Stimulated activated CD4-positive, alpha-beta T cell treated with anti-CD3 and anti-CD28 coated beads, Interleukin-4, amount 100 ng/mL, for 4 hours (primary cell): ENCODE measurements at regions not wholly inside any gene's neighbourhood (a gene's known extent, or its start where the extent isn't known, plus 50 kb on each side); places are given as distances from the start of the nearest gene placed in this dataset.

ENCODE experiments used
- DNase-seq, 2 experiments: peaks; one replicate each; pipeline ENCODE4 v3.0.0-alpha.2; 2020

DNA sequence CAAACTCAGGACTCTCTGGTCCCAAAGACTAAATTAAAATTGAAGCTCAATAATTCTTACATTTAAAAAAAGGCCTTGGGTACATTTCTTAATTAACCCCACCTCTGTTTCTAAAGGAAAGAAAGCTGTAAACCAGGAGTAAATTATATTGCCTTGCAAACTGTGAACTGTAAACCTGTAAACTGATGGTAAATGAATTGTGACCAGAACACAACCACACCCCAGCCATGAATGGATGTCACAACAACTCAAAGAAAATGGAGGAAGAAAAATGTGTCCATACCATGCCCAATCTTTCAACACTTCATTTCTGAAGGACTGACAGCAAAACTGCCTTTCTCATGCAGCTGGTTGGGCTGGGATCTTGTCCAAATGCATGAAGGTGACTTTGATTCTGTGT lies 171.3 kb upstream of the C1orf87 start:
- no peak for DNase-seq

DNA sequence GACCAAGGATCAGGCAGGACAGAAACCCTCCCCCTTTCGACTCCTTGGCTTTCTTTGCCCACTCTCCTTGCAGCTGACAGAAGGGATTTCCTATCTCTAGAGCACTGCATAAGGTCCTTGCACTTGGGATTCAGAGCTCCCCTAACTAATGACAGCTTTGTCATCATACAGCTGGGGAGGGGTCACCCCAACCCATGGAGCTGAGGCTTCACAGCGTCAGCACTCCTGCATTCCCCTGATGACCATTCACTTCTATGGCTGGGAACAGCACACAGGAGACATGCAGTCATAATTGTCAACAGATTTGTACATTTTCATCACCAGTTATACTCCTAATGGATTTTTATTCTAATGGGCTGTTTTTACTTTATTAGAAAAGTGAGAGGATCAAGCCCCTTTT lies 161.7 kb upstream of the C1orf87 start:
- no peak for DNase-seq

DNA sequence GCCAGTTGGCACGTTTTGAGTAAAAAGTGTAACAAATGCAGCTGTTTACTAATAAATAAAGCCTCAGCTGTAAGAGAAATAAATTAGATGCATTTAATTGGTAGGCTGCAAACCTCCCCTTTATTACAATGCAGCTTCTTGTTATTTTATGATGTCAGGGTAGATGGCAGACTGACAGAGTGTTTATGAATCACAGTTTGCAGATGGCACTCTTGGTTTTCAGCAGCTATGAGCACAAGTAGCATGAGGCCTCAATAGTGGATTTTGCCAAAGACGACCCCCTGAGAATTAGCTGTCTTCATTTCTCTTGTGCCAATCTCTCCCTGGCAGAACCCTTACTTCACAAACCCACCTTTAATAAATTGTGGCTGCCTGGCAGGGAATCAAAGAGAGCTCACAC lies 161.2 kb upstream of the C1orf87 start:
- DNase-seq = no peak

DNA sequence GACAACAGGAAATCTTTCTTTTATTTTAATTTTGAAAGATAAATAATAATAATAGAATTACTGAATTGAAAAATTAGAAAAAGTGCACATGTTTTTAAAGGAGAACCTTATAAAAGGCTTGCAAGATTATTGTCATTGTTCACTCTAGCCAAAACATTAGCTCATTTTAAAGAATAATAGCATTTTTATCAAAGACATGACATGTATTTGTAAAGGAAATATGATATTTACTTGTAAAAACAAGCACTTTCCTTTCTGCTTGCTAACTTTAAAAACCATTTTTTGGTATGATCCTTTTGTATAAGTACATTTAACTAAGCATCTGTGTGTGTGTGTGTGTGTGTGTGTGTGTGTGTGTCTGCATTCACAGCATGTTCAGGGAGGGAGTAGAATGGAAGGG lies 156.3 kb upstream of the C1orf87 start:
- no peak for DNase-seq

DNA sequence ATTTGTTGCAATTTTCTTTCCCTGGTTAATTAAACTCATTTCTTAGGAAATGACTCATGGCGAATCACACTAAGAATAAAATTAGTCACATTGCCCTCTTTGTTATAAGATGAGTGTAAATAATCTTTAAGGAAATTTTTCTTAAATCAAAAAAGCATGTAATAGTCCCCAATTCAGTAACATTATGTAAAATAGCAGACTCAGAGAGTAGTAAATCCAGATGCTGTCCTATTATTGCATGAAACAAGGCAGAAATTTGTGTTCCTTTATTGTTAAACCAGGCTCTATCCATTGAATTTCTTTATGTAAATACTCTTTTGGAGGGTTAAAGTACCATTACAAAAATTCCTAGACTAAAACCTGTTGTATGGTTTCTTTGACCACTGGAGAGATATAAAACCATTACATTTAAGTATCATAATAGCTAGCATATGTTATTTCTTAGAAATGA lies 154.5 kb upstream of the C1orf87 start:
- no peak for DNase-seq

DNA sequence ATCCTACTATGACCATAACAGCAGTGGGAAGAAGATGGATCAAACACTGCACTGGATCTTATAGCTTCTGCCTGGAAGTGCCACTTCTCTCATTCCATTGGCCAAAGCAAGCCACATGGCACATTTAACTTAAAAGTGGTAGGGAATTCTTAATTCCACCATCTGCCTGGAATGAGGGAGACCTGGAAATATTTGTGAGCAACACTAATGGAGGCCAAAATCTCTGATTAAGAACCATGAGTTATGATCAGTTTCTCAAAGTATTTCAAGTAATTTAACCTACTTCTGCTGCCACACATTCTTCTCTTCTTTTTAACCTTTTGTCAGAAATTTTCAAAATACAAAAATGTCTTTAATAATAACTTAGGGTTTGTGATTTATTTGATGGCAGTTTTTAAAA lies 154.0 kb upstream of the C1orf87 start:
- no peak for DNase-seq

DNA sequence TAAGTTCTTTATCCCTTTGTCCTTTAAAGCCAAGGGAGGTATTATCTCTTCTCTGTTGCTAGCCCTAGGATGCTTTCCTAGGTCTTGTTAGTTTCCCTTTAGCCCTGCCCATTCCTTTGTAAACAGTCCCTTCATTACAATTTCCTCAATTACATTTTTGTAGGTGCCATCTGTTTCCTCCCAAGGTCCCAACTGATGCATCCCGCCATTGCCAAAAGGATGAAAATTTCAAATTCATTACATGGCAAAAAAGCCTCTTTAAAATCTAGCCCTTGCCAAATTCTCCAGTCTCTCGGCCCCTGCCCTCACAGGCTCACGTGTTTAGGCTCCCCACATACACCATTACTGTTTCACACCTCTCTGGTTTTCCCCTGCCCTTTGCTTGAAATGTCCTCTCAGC lies 151.9 kb upstream of the C1orf87 start:
- no peak for DNase-seq

DNA sequence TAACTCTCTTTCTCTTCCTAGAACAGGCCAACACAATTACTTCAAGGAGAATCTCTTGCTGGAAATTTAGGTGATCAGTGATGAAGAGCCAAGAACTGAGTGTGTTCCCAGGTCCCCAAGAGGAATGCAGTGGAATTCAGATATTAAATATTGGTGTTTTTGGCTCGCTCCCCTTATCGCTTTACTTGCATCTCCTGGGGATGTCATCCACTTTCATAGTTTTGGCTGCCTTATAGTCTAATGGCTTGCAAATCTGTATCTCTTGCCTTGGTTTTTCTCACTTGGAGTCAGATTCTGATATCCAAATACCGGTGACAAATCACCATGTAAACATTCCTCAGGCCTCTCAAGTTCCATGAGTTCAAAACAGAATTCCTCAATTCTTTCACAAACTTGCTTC lies 151.0 kb upstream of the C1orf87 start:
- no peak for DNase-seq

DNA sequence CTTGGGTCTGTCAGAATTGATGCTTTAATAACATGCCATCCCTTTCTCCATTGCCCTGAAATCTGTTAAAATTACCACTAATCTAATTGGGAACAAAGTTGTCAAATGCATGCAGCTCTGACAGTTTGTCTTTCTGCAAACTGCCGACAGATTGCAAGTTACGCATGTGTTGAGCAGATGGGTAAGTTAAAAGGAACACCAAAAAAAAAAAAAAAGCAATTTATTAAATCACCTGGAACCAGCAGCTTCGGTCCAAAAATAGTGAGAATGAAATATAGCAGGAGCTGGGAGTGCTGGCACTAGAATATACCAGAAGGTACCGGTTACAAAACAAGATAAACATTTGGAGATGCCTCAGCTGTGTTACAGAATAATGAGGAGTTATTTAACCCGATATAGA lies 149.6 kb upstream of the C1orf87 start:
- DNase-seq = no peak

DNA sequence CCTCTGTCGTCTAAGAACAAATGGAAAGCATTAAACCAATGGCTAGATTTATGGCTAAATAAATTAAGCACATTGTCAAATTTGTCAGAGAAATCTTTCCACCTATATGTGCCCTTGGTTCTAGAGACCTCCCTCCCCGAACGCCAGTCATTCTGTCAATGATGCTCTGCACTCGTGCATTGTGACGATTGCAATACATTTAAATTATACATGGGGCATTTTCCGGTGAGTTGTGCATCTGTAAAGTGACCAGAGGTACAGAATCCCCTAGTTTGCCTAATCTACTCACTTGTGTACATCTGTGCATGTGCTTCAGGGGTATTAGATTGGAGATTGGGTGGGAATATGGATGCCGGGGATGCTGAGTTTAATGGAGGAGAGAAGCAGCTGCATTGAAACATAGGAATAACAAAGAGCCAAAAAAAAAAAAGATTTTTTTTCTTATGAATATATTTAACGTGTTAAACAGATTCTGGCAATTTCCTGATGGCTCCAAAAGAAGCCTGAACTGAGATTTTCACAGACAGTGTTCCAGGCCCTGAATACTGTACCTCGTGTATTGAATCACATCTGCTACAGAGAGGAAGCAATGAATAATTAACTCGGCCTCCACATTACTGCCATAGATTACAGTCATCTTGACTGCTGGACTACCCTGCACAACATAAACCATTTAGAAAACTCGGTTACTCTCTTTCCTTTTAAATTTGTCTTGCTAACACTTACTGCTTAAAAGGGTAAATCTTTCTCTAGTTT lies 149.0 kb upstream of the C1orf87 start:
- no peak for DNase-seq

DNA sequence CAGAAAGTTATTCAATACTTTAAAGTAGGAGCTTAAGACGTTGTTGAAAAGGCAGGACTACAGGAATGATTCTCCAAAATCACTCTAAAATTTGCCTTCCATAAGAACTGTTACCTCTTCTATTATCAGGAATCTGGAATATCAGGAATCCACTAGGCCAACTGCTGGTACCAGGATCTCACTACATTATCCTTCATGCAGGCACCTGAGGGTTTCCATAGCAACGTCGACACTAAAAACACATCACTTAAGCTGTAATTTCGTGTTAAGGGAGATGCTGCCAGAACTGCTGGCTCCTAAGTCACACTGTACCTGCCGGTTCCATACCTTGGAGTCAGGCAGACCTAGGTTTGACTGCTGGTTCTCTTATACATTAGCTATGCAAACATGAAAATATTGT lies 139.7 kb upstream of the C1orf87 start:
- no peak for DNase-seq

DNA sequence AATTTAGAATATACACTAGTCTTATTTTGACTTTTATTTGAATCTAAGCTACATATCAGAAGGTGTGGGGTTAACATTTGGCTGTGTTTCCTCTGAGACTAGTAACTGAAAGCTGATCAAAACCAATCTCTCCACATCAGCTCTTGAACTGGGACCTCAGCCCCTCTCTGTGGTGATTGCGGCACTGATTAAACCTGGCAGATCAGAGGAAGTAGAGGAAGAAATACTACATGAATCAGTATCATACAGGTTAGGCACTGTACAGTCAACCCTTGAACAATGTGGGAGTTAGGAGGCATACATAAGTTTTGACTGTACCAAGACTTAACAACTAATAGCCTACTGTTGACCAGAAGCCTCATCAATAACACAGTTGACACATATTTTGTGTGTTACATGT lies 122.5 kb upstream of the C1orf87 start:
- no peak for DNase-seq

DNA sequence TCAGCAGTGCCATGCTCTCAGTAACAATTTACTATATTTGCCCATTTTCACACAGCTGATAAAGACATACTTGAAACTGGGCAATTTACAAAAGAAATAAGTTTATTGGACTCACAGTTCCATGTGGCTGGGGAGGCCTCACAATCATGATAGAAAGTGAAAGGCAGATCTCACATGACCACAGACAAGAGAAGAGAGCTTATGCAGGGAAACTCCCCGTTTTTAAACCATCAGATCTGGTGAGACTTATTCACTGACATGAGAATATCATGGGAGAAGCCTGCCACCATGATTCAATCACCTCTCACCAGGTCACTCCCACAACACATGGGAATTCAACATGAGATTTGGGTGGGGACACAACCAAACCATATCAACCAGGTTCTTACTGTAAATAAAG lies 112.1 kb upstream of the C1orf87 start:
- DNase-seq = no peak

DNA sequence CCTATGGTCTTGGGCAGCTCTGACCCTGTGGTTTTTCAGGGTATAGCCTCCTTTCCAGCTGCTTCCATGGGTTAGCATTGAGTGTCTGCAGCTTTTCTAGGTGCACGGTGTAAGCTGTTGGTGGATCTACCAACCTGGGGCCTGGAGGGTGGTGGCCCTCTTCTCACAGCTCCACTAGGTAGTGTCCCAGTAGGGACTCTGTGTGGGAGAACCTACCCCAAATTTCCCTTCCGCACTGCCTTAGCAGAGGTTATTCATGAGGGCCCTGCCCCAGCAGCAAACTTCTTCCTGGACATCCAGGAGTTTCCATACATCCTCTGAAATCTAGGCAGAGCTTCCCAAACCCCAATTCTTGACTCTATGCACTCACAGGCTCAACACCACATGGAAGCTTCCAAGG lies 111.0 kb upstream of the C1orf87 start:
- no peak for DNase-seq

DNA sequence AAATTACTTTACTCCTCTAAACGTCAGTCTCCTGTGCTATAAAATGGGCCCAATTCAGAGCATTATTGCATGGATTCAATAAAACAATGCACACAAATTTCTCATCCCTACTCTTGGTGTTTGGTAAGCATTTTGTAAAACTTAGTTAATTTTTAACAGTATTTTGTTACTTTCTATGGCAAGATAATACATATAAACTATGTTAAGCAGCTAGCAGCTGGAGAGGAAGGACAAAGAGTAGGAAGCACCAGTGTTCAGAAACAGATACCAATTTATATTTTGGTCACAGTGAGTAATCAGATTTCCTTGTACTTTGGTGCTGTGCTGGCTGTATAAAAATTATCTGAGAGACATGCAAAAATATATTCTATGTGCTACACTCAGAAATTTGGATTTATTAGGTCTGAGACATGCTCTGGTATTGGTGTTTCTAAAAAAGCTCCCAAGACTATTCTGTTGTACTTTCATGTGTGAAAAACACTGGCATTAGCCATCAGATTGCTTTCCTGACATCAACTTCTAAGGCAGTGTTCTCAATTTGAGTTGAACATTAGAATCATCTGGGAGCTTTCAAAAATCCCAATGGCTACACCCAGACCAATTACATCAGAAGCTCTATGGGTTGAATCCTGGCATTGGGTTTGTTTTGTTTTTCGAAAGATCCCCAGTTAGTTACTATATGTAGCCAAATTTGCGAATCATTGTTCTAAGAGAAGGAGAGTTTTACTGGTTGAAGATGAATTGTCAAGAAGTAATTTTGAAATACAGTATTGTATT lies 100.3 kb upstream of the C1orf87 start:
- no peak for DNase-seq

DNA sequence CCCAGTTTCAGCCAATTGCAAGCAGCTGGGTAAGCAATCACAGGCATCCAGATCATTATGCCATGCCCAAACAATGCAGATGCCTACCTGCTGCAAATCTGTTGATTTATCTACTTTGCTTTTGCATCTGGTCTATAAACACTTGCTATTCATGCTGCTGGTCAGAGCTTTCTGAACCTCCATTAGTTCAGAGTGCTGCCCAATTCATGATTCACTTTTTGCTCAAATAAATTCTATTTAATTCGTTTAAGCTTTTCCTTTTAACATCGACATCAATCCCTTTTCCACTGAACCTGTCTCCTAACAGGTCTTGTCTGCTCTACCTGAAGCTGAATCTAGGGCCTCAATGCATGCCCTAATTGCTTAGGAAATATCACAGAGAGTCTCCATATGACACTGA lies 99.4 kb upstream of the C1orf87 start:
- no peak for DNase-seq

DNA sequence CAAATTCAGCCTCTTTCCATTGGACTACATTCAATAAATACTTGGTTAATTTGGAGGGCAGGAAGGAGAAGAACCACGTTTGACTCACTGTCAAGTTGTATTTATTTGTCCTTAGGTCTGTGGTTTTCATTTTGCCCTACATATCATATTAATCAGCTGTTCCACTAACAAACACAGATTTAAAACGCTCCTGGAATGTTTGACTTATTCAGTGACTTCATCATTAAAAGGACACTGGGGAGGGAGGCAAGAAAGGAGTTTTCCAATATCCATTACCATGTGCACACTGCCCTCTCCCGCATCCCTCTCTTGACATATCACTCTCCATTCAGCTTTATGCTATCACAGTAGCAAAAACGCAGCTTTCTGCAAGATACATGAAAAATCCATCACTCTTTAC lies 98.2 kb upstream of the C1orf87 start:
- no peak for DNase-seq

DNA sequence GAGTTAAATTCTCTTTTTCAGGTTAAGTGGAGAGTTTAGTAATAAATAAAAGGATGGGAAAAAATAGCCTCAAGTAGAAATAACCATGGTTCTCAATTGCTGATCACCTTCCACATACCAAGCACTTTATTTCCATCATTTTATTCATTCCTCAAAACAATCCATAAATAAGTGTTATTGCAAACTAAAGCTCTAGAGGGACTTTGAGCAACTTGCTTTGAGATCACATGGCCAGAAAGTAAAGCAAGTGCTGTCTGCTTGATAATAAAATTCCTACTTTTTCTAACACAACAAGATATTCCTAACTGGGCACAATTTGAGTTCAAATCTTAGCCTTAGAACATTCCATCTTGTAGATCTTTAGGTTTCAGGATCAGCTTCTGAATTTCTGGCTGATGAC lies 97.1 kb upstream of the C1orf87 start:
- DNase-seq = no peak

DNA sequence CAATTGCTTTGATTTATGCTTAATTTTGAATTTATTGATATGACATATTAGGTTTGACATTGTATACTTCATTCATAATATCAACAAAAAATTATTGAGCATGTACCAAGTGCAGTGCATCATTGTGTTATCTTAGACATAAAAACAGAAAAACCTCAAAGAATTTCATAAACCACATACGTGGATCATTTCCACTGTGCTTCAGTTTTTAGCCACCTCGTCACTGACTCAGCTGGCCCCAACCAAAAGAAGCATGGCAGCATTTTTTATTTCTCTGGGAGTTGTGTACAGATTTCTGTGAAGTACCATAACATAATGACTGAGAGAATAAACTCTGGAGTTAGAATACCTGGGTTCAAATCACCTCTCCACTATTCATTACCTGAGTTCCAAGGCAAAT lies 95.6 kb upstream of the C1orf87 start:
- DNase-seq = no peak

DNA sequence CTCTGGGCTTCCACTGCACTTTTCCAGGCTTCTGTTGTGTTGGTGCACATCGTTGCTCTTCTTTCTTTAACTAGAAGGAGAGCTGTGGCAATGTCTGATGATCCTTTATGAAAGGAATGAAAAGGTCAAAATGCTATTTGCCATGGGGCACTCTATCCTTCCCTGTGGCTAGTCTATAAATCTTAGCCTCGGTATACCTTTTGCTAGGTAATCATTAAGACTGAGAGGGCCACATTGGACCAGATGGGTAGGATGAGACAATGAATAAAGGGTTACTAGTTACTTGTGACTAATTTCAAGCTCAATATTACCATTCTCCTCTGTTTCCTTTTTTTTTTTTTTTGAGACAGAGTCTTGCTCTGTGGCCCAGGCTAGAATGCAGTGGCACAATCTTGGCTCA lies 89.4 kb upstream of the C1orf87 start:
- no peak for DNase-seq

DNA sequence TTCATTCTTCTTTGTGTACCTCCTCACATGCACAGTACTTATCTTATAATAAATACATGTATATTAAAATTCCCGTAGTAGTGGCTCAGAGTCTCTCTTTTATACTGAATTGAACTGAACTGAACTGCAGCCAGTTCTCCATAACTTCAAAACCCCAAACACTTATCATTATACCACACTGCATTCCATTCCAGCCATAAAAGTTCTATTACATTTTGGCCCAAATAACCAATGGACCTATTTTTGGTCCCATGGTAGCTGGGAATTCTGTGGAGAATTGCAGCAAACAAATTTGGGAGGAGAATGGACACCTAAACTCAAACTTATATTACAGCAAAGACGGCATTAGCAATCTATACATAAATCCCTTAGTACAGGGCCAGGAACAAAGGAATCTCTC lies 86.6 kb upstream of the C1orf87 start:
- DNase-seq = no peak

DNA sequence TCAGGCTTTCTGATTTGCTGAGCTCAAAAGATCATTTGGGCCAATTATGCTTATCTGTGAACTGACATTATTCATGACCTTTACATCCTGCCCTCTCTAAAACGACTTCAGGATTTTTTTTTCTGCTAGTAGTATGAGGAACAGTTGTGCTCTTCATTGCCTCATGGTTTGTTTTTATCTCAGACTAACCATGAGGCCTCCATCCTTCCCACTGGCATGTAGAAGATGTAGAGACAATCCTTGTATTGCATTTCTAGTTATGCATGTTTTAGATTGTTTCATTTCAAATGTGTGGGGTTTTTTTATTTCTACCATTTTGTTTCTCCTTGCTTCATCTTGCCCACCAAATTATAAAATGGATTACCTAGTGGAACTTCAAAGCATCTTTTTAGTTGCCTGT lies 82.8 kb upstream of the C1orf87 start:
- no peak for DNase-seq

DNA sequence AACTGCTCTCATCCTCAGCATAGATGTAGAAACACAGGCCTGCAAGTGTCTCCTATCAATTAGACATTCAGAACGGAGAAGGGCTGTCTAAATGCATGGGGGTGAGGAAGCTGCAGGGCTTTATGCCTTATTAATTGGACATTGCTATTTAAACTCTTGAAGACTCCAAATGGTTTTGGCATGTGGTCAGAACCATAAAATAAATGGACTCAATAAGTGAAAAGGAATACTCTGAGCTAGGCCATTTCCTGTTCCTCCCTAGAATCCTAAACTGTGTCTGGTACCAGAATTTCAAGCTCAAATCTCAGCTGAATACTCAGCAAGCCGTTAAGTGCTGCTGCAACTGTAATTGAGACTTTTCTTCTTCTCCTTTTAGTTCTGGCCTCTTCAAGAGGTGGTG lies 80.4 kb upstream of the C1orf87 start:
- DNase-seq = no peak

DNA sequence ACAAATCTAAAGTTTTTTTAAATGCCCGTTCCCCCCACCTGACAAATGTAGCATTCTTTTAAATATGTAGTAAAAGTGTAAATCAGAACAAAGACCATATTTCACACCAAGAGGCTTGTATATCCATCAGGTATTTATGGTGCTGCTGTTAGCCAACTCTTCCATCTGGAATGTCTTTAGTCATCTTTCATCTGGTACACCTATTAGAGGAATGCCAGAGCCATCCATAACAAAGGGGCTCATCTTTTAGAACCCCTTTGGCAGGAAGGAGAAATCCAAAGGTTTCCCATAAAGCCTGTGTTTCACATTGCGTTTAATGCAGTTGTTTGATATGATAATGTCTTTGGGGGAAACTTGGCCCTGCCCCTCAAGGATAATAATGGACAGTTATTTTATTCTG lies 79.3 kb upstream of the C1orf87 start:
- no peak for DNase-seq

DNA sequence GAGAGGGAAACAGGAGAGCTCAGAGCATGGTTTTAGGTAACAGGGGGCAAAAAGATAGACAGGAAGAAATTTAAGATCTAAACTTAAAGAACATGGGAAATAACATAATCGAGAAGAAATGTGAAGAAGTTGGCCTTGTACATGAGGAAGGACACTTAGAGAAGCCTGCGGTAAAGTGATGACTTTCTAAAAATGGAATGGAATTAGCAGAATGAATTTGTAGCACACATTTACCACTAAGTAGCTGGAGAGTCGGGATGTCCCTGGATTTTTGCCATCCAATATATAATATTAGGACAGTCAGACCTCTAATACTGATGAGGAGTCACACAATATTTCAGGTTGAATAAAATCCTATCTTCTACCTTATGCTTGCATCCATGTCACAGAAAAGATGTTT lies 77.7 kb upstream of the C1orf87 start:
- DNase-seq = no peak
